Fibroblast of lung (primary cell): ENCODE measurements at regions not wholly inside any gene's neighbourhood (a gene's known extent, or its start where the extent isn't known, plus 50 kb on each side); places are given as distances from the start of the nearest gene placed in this dataset.
"Not testable (repeated sequence)": the region's sequence is repeated elsewhere in the genome, so short reads cannot be mapped to it uniquely, and the experiment has no call there.

ENCODE experiments used
- DNase-seq, 2 donors: peaks; one replicate each; pipeline versions ENCODE4 v3.0.0 to v3.0.0-alpha.2; 2010; ENCODE audit warnings: low read depth in 2 of 2
- H2AFZ ChIP-seq: 2 replicates; pipeline ENCODE4 v1.5.1; 2012; ENCODE audit warnings: low read length, control low read depth, inconsistent platforms
- H3K27ac ChIP-seq: 2 replicates; pipeline ENCODE4 v1.5.1; 2011; ENCODE audit warnings: low read length, control low read depth; ENCODE audit not compliant: insufficient read depth
- H3K27me3 ChIP-seq: 2 replicates; pipeline ENCODE4 v1.5.1; 2011; ENCODE audit warnings: mild to moderate bottlenecking, low read length; ENCODE audit not compliant: control insufficient read depth, insufficient read depth
- H3K36me3 ChIP-seq: 2 replicates; pipeline ENCODE4 v1.5.1; 2011; ENCODE audit warnings: low read length; ENCODE audit not compliant: control insufficient read depth, insufficient read depth
- H3K4me1 ChIP-seq: 2 replicates; pipeline ENCODE4 v1.5.1; 2011; ENCODE audit warnings: low read length; ENCODE audit not compliant: control insufficient read depth, insufficient read depth; ENCODE audit errors: extremely low read depth
- H3K4me2 ChIP-seq: 2 replicates; pipeline ENCODE4 v1.5.1; 2011; ENCODE audit warnings: low read length, control low read depth; ENCODE audit not compliant: insufficient read depth; ENCODE audit errors: extremely low read depth
- H3K4me3 ChIP-seq, 4 experiments: fragments of 200-600 bp in 1 of 4; sonication (generic) in 1 of 4; replicated peaks in 1 of 4; 2 replicates each; pipeline ENCODE4 v1.5.1; 2011 to 2016; ENCODE audit warnings: low read length in 4 of 4, low read depth in 3 of 4, mild to moderate bottlenecking in 3 of 4, control low read depth in 2 of 4, inconsistent platforms in 1 of 4, mixed read lengths in 1 of 4; ENCODE audit not compliant: insufficient read depth in 1 of 4; ENCODE audit errors: control extremely low read depth in 1 of 4
- H3K79me2 ChIP-seq: 2 replicates; pipeline ENCODE4 v1.5.1; 2012; ENCODE audit warnings: mild to moderate bottlenecking, low read length, inconsistent platforms; ENCODE audit not compliant: control insufficient read depth, insufficient read depth
- H3K9ac ChIP-seq: 2 replicates; pipeline ENCODE4 v1.5.1; 2011; ENCODE audit warnings: mild to moderate bottlenecking, low read length, control low read depth; ENCODE audit not compliant: insufficient read depth
- H3K9me3 ChIP-seq: 2 replicates; pipeline ENCODE4 v1.5.1; 2012; ENCODE audit warnings: low read depth, low read length; ENCODE audit not compliant: control insufficient read depth, insufficient read depth
- H4K20me1 ChIP-seq: 2 replicates; pipeline ENCODE4 v1.5.1; 2011; ENCODE audit warnings: low read length; ENCODE audit not compliant: control insufficient read depth, insufficient read depth; ENCODE audit errors: extremely low read depth
- EZH2 ChIP-seq: IDR thresholded peaks from 2 replicates; pipeline ENCODE4 v1.5.1; 2012; ENCODE audit warnings: low read length, control low read depth, mild to moderate bottlenecking; ENCODE audit errors: missing control alignments
- TF ChIP-seq, protein P1 (sequence below), 2 donors: IDR thresholded peaks in 1 of 2; conservative IDR thresholded peaks in 1 of 2; 1 replicate in 1 of 2; 2 replicates in 1 of 2; pipeline ENCODE4 v1.5.1; 2011 to 2012; ENCODE audit warnings: low read length in 2 of 2, control low read depth in 1 of 2, inconsistent platforms in 1 of 2, low read depth in 1 of 2, mild to moderate bottlenecking in 1 of 2

DNA sequence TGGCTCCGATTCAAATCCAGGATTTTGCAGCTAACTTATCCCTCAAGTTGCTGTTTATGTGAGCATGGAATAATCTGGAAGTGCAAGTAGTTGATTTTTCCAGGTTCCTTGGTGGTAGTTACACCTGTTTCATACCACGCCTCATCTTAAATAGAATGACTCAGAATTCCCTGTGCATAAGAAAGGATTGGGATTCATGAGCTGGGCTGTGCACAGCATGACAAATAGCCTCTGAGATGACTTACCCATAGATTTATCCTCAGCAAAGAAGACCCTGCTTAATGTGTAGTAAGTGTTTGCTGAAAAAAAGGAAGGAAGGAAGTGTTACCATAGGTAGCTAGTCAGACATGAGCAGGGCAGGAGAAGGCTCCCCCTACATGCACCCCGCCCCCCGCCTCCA lies 777.7 kb upstream of the ADGRL3 start:
- TF ChIP-seq, protein P1, sequence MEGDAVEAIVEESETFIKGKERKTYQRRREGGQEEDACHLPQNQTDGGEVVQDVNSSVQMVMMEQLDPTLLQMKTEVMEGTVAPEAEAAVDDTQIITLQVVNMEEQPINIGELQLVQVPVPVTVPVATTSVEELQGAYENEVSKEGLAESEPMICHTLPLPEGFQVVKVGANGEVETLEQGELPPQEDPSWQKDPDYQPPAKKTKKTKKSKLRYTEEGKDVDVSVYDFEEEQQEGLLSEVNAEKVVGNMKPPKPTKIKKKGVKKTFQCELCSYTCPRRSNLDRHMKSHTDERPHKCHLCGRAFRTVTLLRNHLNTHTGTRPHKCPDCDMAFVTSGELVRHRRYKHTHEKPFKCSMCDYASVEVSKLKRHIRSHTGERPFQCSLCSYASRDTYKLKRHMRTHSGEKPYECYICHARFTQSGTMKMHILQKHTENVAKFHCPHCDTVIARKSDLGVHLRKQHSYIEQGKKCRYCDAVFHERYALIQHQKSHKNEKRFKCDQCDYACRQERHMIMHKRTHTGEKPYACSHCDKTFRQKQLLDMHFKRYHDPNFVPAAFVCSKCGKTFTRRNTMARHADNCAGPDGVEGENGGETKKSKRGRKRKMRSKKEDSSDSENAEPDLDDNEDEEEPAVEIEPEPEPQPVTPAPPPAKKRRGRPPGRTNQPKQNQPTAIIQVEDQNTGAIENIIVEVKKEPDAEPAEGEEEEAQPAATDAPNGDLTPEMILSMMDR (conservative IDR thresholded peaks at IDR 0.05 in 1 of 2, IDR thresholded peaks at IDR 0.05 in 1 of 2; ENCODE audit: low read depth in 1 of 2, low read length in 2 of 2): no peak
- no peak for TF ChIP-seq EZH2
- Histone ChIP-seq H3K4me2 (no peak overlapping the region), H3K4me1 (no peaks in the 10 kb centered on the region), H3K4me3 (no peak overlapping the region), H3K27ac (no peak overlapping the region), H3K27me3 (no peaks in the 10 kb centered on the region), H3K9me3 (no peaks in the 10 kb centered on the region), H3K79me2 (no peaks in the 10 kb centered on the region), H3K36me3 (no peaks in the 10 kb centered on the region), H3K9ac (no peak overlapping the region), H2AFZ (no peak overlapping the region), H4K20me1 (no peaks in the 10 kb centered on the region)
- no peak for DNase-seq

DNA sequence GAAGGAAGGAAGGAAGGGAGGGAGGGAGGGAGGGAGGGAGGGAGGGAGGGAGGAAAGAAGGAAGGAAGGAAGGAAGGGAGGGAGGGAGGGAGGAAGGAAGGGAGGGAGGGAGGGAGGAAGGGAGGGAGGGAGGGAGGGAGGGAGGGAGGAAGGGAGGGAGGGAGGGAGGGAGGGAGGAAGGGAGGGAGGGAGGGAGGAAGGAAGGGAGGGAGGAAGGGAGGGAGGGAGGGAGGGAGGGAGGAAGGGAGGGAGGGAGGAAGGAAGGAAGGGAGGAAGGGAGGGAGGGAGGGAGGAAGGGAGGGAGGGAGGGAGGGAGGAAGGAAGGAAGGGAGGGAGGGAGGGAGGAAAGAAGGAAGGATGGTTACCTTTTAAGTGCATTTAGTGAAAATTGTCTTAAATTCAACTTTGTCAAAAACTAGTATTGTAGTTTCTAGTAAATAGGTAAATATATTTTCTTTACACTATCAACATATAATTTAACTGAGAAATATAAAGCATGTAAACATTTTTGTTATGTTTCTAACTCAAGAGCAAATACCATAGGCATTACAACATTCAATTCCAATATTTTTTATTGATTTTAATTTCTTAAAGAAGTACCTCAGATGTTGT lies 776.4 kb upstream of the ADGRL3 start:
- not testable (repeated sequence) for H3K4me1 ChIP-seq, H3K4me2 ChIP-seq, H4K20me1 ChIP-seq

DNA sequence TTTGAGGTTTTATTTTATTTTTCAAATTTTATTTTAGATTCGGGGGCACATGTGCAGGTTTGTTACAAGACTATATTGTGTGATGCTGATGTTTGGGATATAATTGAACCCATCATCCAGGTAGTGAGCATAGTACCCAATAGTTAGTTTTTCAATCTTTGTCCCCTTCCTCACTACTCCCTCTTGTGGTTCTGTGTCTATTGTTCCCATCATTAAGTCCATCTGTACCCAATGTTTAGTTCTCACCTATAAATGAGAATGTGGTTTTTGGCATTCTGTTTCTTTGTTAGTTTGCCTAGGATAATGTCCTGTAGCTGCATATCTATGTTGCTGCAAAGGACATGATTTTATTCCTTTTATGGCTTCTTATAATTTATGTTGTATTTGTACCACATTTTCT lies 767.2 kb upstream of the ADGRL3 start:
- Histone ChIP-seq H3K4me3 (no peak overlapping the region), H4K20me1 (no peaks in the 10 kb centered on the region), H3K9me3 (no peaks in the 10 kb centered on the region), H3K79me2 (no peaks in the 10 kb centered on the region), H3K4me1 (no peaks in the 10 kb centered on the region), H3K27ac (no peak overlapping the region), H3K9ac (no peak overlapping the region), H3K36me3 (no peaks in the 10 kb centered on the region), H2AFZ (no peak overlapping the region), H3K4me2 (no peak overlapping the region), H3K27me3 (no peaks in the 10 kb centered on the region)
- DNase-seq: no peak
- no peak for TF ChIP-seq EZH2
- TF ChIP-seq, protein P1 (conservative IDR thresholded peaks at IDR 0.05 in 1 of 2, IDR thresholded peaks at IDR 0.05 in 1 of 2; ENCODE audit: low read depth in 1 of 2, low read length in 2 of 2): no peak

More for the DNA sequence above, 776.4 kb upstream of the ADGRL3 start:
- H2AFZ ChIP-seq, DNase-seq, H3K79me2 ChIP-seq, H3K9me3 ChIP-seq, H3K36me3 ChIP-seq, H3K27me3 ChIP-seq, H3K27ac ChIP-seq, H3K9ac ChIP-seq, H3K4me3 ChIP-seq: not testable (repeated sequence)
